GM18502 (cell line): ENCODE measurements at regions not wholly inside any gene's neighbourhood (a gene's known extent, or its start where the extent isn't known, plus 50 kb on each side); places are given as distances from the start of the nearest gene placed in this dataset.

Source experiments
- ATAC-seq: cut with Tn5 transposase; IDR thresholded peaks from one replicate; pipeline ENCODE4 v1.9.1; 2021; ENCODE audit warnings: mild to moderate bottlenecking; ENCODE audit not compliant: unreplicated experiment, poor library complexity

DNA sequence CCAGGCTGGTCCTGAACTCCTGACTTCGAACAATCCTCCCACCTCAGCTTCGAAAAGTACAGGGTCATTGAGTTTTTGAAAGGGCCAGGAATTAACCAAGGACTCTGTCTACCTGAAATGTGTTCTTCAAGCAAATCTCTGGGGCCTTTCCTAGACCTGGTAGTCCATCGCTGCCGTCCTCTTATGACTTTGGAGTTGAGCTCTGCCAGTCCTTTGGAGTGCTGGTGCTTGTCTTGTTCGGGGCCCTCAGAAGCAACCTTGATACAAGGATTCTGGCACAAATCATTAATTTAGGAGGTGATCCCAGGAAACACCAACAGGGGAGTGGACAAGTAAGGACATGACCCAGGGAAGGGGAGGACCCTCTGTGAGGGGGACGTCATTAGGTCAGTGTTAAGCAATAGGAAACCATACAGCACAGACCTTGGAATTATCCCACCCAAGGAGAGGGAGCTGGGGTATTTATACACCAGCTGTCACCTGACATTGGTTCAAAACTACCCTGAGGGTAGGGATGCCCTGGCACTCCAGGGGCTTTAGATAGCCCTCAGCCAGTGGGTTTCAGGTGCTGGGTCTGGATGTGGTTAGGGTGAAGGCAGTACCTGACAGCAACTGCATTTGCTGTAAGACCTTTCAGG, 187.2 kb downstream of the FOXL1 start:
- no peak for ATAC-seq

DNA sequence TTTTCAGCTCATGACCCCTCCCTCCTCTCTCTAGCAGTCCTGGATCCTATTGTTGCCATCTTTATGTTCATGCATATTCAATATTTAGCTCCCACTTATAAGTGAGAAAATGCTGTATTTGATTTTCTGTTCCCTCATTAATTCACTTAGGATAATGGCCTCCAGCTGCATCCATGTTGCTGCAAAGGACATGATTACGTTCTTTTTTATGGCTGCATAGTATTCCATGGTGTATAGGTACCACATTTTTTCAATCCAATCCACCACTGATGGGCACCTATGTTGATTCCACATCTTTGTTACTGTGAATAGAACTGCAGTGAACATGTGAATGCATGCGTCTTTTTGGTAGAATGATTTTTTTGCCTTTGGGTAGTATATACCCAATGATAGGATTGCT, 188.4 kb downstream of the FOXL1 start:
- no peak for ATAC-seq

DNA sequence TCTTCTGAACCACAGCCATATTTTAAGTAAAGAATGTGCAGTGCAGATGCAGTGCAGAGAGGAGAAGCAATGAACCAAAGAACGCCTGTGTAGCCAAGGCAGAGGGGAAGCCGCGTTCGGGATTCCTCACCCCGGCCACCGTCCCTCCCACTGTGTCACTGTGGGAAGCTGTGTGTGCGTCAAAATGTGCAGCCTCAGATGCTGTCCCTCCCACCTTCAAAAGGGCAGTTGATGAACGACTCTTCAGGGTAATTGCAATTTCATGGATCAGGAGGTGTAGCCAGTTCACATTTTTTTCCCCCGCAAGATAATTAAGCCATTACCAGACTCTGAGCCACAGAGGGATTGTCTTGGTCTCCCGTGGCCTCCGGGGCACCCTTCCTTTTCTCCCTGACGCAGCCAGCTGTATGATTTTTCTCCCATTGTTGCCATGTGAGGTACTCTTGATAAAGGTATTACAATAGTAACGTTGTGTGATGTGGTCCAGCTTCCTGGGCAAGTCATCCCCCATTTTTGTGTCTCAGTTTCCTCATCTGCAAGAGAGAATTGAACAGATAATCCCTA, 190.0 kb downstream of the FOXL1 start:
- ATAC-seq, result no peak

GRCh38 chr16:86768999-86769398, 190.7 kb downstream of the FOXL1 start:
- no peak for ATAC-seq

DNA sequence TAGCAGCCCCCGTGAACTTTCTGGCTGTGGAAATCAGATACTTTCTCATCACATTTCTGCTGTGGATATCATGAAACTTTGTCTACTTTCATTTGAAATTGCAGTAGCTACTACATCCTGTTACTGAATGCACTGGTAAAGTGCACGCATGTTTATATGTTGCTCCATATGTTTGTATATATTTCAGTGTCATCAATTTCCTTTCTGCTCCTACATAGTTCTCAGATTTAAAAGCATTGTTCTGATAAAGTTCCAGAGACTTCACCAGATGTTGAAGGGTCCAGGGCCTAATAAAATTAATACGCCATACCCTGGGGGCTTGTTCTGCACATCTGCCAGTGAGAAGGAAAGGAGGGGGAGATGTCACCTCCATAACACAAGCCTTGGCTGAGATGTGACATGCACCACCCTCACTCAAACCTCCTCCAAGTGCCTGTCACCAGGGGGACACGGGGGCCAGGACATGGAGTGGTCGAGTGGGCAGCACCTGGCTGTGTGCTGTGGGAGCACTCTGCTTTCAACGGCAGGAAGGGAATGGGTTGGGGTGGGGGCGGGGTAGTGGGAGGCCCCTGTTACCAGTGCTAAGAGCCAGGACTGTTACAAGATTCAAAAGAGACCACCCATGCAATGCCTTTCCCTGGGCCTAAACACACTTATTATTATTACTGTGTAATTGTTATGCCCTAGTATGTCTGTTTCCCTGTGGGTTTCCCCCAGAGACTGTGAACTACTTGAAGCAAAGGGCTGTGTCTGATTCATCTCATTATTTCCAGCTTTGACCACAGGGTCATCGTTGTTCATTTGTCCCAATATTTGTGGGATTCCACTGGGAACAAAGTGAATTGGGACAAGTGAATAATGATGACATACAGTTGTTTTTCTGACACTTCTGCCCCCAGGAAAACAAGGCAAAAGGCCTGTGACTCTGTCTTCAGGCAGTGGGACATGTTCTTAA, 193.4 kb downstream of the FOXL1 start:
- no peak for ATAC-seq

- no peak for ATAC-seq
Measured at GRCh38 chr16:86772671-86773353, 194.5 kb downstream of the FOXL1 start.

- no peak for ATAC-seq
Measured at GRCh38 chr16:86773354-86773715, 195.0 kb downstream of the FOXL1 start.

DNA sequence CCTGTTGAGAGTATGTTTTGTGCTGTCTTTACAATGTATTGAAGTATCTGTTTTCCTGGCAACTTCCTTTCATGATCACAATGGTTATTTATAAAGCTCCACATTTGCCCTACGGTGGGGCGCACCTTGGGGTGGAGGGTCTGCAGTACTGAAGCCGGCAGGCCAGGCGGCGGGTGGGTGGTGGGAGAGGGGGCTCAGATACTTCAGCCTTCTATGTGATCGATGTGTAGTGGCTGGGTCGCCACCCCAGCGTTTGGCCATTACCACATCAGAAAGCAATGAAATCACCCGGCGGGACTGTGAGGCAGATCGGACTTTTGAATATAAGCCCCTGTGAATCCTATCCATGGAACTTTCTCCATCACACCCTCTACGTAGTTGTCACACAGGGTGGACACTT, 196.6 kb downstream of the FOXL1 start:
- no peak for ATAC-seq

- ATAC-seq, result no peak
Measured at GRCh38 chr16:86775511-86775921, 197.2 kb downstream of the FOXL1 start.

- ATAC-seq, result no peak
Measured at GRCh38 chr16:86777381-86777946, 199.1 kb downstream of the FOXL1 start.

DNA sequence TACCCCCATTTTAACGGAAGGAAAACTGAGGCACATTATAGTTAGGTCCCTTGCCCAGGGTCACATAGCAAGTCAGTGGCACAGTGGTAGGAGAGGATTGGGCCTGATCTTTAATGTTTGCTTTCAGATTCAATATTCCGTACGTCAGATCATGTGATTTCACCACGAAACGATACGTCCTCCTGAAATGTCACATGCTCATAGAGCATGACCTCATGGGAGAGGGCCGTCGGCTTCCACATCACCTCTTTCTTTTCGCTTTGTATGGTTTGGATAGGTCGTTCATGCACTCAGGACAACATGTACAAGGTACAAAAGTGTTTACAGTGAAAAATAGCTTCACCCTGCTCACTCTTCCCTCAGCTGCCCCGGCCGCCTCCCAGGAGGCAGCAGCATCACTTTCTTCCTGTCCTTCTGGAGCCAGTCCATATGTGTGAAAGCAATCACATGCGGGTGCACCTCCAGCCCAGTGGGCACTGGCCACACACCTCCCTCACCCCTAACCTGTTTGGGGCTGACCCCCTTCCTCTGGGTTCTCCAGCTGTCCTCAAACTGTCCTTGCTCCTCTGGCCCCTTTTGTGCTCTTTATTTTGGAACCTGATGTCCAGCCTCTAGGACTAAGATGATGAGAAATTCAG, 199.9 kb downstream of the FOXL1 start:
- no peak for ATAC-seq

DNA sequence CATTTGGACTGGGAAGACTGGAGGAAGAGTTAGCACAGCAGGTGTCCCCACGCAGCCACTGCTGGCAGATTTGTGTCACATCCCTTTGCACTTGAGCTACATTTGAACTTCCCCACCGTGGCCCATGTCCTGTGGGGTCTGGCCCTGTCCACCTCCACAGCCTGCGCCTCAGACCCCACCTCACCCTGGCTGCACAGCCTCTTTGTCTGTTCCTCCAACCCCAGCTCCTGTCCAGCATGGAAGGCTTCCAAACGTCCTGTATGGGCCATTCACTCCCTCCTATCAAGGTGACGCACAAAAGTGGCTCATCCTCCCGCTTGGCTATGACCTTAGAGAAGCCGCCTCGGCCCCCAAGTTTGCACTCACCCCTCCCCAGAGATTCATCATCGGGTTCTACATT, 200.6 kb downstream of the FOXL1 start:
- ATAC-seq, result no peak

GRCh38 chr16:86781046-86781445, 202.7 kb downstream of the FOXL1 start:
- ATAC-seq, result no peak

DNA sequence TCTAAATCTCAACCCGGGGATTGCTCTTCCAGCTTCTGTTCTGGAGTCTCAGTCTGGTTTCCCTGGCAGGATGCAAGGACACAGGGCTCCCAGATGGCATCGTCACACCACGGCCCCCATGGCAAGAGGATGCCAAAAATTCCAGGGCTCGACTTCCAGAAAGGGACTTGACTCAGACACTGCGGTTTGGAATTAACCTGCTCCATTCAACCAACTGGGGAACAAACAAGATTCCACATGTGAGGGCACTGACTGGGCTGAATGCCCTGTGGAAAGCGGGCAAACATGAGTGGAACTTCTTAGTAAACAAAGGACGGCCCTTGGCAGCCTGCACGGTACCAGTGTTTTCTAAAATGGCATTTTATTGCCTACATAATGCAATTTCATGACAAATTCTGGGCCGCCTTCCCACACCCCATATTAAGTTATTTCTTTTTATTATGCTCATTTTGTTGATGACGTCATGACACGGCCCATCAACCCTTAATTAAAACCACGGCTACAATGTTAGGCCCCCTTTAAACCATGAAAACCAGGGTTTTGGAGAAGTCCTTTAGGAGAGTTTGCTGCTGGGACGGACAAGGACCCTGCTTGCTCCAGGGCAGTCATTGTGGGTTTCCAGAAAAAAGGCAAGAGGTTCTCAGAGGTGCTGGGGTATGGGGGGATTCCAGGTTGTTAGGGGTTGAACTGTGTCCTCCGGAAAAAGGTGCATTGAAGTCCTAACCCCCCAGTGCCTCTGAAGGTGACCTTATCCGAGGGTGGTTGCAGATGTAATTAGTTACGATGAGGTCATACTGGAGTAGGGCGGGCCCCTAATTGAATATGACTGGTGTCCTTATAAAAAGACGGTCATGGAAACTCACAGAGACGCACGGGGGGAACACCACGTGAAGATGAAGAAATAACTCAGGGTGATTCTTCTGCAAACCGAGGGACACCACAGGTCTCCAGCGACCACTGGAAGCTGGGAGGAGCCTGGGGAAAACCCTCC, 205.6 kb downstream of the FOXL1 start:
- ATAC-seq, result no peak

DNA sequence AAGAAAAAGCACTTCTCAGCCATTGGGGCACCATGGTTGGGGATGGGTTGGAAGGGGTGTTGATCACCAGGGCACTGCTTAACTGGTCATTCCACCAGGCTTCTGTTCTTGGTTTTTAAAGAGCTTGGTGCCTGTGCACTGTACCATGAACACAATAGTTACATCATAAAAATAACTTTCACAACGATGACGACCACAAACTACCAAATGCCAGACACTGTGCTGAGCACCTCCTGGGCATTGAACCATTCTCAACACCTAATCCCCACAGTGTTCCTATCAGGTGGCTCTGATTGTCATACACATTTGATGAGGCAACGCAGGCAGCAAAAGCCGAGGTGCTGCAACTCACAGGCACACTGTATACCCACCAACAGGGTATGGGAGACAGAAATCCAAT, 208.0 kb downstream of the FOXL1 start:
- ATAC-seq, result no peak

GRCh38 chr16:86786994-86787393, 208.6 kb downstream of the FOXL1 start:
- no peak for ATAC-seq

- ATAC-seq, result no peak
Measured at GRCh38 chr16:86787538-86787937, 209.2 kb downstream of the FOXL1 start.

DNA sequence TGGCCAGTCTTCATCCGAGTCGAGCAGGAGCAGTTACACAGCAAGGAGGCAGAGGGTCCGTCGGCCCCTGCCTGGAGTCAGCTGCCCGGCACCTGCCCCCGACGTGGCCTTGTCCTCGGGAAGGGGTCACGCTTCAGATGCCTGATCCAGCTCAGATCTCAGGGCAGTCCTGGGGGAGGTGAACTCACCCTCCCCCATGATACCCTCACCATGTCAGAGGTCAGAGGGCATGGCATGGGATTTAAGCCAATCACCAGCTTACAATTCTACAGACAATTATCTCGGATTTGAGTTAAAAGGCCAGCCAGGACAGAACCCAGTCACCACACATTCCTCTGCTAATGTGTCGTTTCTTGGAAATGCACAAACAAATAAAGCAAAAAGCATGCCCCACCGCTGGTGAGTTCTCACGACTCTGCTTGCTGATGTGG, 211.3 kb downstream of the FOXL1 start:
- ATAC-seq, result no peak
